Muscle layer of colon (tissue), 2 donors: ENCODE measurements at regions not wholly inside any gene's neighbourhood (a gene's known extent, or its start where the extent isn't known, plus 50 kb on each side); places are given as distances from the start of the nearest gene placed in this dataset.

Source experiments
- H3K27ac ChIP-seq: one replicate; pipeline ENCODE4 v1.7.0; 2013; ENCODE audit warnings: low read depth, mild to moderate bottlenecking, low read length, moderate library complexity
- H3K27me3 ChIP-seq, 2 donors: one replicate each; pipeline ENCODE4 v1.7.0; 2013; ENCODE audit warnings: low read length in 2 of 2, mild to moderate bottlenecking in 2 of 2; ENCODE audit not compliant: insufficient read depth in 2 of 2, control insufficient read depth in 1 of 2
- H3K36me3 ChIP-seq: one replicate; pipeline ENCODE4 v1.7.0; 2013; ENCODE audit warnings: mild to moderate bottlenecking, low read length; ENCODE audit not compliant: insufficient read depth
- H3K4me1 ChIP-seq: one replicate; pipeline ENCODE4 v1.7.0; 2013; ENCODE audit warnings: mild to moderate bottlenecking, low read length; ENCODE audit not compliant: insufficient read depth
- H3K4me3 ChIP-seq, 2 donors: one replicate each; pipeline ENCODE4 v1.7.0; 2013; ENCODE audit warnings: low read length in 2 of 2, low read depth in 1 of 2, mild to moderate bottlenecking in 1 of 2, moderate library complexity in 1 of 2
- H3K9ac ChIP-seq: one replicate; pipeline ENCODE4 v1.7.0; 2013; ENCODE audit warnings: low read length
- H3K9me3 ChIP-seq: one replicate; pipeline ENCODE4 v1.7.0; 2013; ENCODE audit warnings: mild to moderate bottlenecking, low read length
- donor health status: abdominal sarcoma.
- donor health status: Adenocarcinoma of cecum.

- no peak overlapping the region for H3K4me3 ChIP-seq
- no peak overlapping the region for H3K27ac ChIP-seq
- no peaks in the 10 kb centered on the region for H3K9me3 ChIP-seq
- no peaks in the 10 kb centered on the region for H3K36me3 ChIP-seq
- H3K27me3 ChIP-seq = no peaks in the 10 kb centered on the region
- no peak overlapping the region for H3K9ac ChIP-seq
- H3K4me1 ChIP-seq = no peaks in the 10 kb centered on the region
These were observed 60.9 kb upstream of the CHRM2 start for GRCh38 chr7:136807598-136807997.

- Histone ChIP-seq H3K4me3 (no peak overlapping the region), H3K9me3 (no peaks in the 10 kb centered on the region), H3K36me3 (no peaks in the 10 kb centered on the region), H3K4me1 (no peaks in the 10 kb centered on the region), H3K9ac (no peak overlapping the region), H3K27me3 (no peaks in the 10 kb centered on the region), H3K27ac (no peak overlapping the region)
These were observed 65.4 kb upstream of the CHRM2 start for GRCh38 chr7:136803028-136803427.

GRCh38 chr7:136783934-136784333 lies 84.5 kb upstream of the CHRM2 start:
- no peaks in the 10 kb centered on the region for H3K4me1 ChIP-seq
- no peak overlapping the region for H3K4me3 ChIP-seq
- no peak overlapping the region for H3K9ac ChIP-seq
- H3K27me3 ChIP-seq = no peaks in the 10 kb centered on the region
- no peaks in the 10 kb centered on the region for H3K9me3 ChIP-seq
- H3K36me3 ChIP-seq = no peaks in the 10 kb centered on the region
- H3K27ac ChIP-seq = no peak overlapping the region

- H3K4me1 ChIP-seq = peaks cover 7% of the 10 kb centered on the region
- no peaks in the 10 kb centered on the region for H3K36me3 ChIP-seq
- no peaks in the 10 kb centered on the region for H3K27me3 ChIP-seq
- no peak overlapping the region for H3K9ac ChIP-seq
- no peaks in the 10 kb centered on the region for H3K9me3 ChIP-seq
- no peak overlapping the region for H3K27ac ChIP-seq
- no peak overlapping the region for H3K4me3 ChIP-seq
These were observed 126.5 kb upstream of the CHRM2 start for GRCh38 chr7:136741941-136742340.

GRCh38 chr7:136728945-136729344 lies 139.5 kb upstream of the CHRM2 start:
- Histone ChIP-seq H3K9me3 (no peaks in the 10 kb centered on the region), H3K36me3 (no peaks in the 10 kb centered on the region), H3K4me3 (no peak overlapping the region), H3K27me3 (no peaks in the 10 kb centered on the region), H3K9ac (no peak overlapping the region), H3K27ac (no peak overlapping the region), H3K4me1 (no peaks in the 10 kb centered on the region)

- H3K4me1 ChIP-seq = no peaks in the 10 kb centered on the region
- H3K27me3 ChIP-seq = no peaks in the 10 kb centered on the region
- H3K9me3 ChIP-seq = no peaks in the 10 kb centered on the region
- H3K27ac ChIP-seq = no peak overlapping the region
- H3K4me3 ChIP-seq = no peak overlapping the region
- H3K9ac ChIP-seq = no peak overlapping the region
- H3K36me3 ChIP-seq = no peaks in the 10 kb centered on the region
These were observed 142.0 kb upstream of the CHRM2 start for GRCh38 chr7:136726460-136726859.

GRCh38 chr7:136717910-136718557 lies 150.4 kb upstream of the CHRM2 start:
- H3K9ac ChIP-seq = no peak overlapping the region
- no peaks in the 10 kb centered on the region for H3K36me3 ChIP-seq
- H3K27ac ChIP-seq = no peak overlapping the region
- H3K4me1 ChIP-seq = no peaks in the 10 kb centered on the region
- no peaks in the 10 kb centered on the region for H3K9me3 ChIP-seq
- no peak overlapping the region for H3K4me3 ChIP-seq
- no peaks in the 10 kb centered on the region for H3K27me3 ChIP-seq

GRCh38 chr7:136714062-136714461 lies 154.4 kb upstream of the CHRM2 start:
- Histone ChIP-seq H3K27me3 (no peaks in the 10 kb centered on the region), H3K27ac (no peak overlapping the region), H3K9me3 (no peaks in the 10 kb centered on the region), H3K4me1 (peaks cover 9% of the 10 kb centered on the region), H3K36me3 (no peaks in the 10 kb centered on the region), H3K9ac (no peak overlapping the region), H3K4me3 (no peak overlapping the region)

GRCh38 chr7:136710751-136711150 lies 157.7 kb upstream of the CHRM2 start:
- Histone ChIP-seq H3K4me1 (peaks cover 15% of the 10 kb centered on the region), H3K27ac (no peak overlapping the region), H3K9me3 (no peaks in the 10 kb centered on the region), H3K9ac (no peak overlapping the region), H3K36me3 (no peaks in the 10 kb centered on the region), H3K4me3 (no peak overlapping the region), H3K27me3 (no peaks in the 10 kb centered on the region)

GRCh38 chr7:136709876-136710275 lies 158.6 kb upstream of the CHRM2 start:
- no peaks in the 10 kb centered on the region for H3K36me3 ChIP-seq
- peaks cover 15% of the 10 kb centered on the region for H3K4me1 ChIP-seq
- H3K27me3 ChIP-seq = no peaks in the 10 kb centered on the region
- H3K4me3 ChIP-seq = no peak overlapping the region
- no peak overlapping the region for H3K27ac ChIP-seq
- no peak overlapping the region for H3K9ac ChIP-seq
- H3K9me3 ChIP-seq = no peaks in the 10 kb centered on the region

GRCh38 chr7:136702913-136703312 lies 165.5 kb upstream of the CHRM2 start:
- H3K36me3 ChIP-seq = no peaks in the 10 kb centered on the region
- no peak overlapping the region for H3K27ac ChIP-seq
- no peaks in the 10 kb centered on the region for H3K9me3 ChIP-seq
- peaks cover 10% of the 10 kb centered on the region for H3K4me1 ChIP-seq
- H3K9ac ChIP-seq = no peak overlapping the region
- H3K27me3 ChIP-seq = no peaks in the 10 kb centered on the region
- H3K4me3 ChIP-seq = no peak overlapping the region

- no peaks in the 10 kb centered on the region for H3K9me3 ChIP-seq
- H3K36me3 ChIP-seq = no peaks in the 10 kb centered on the region
- no peak overlapping the region for H3K4me3 ChIP-seq
- H3K4me1 ChIP-seq = peaks cover 9% of the 10 kb centered on the region
- no peak overlapping the region for H3K9ac ChIP-seq
- no peak overlapping the region for H3K27ac ChIP-seq
- no peaks in the 10 kb centered on the region for H3K27me3 ChIP-seq
These were observed 169.5 kb upstream of the CHRM2 start for GRCh38 chr7:136698977-136699376.
